ENCODE measurements at regions not wholly inside any gene's neighbourhood (a gene's known extent, or its start where the extent isn't known, plus 50 kb on each side); places are given as distances from the start of the nearest gene placed in this dataset.

DNA sequence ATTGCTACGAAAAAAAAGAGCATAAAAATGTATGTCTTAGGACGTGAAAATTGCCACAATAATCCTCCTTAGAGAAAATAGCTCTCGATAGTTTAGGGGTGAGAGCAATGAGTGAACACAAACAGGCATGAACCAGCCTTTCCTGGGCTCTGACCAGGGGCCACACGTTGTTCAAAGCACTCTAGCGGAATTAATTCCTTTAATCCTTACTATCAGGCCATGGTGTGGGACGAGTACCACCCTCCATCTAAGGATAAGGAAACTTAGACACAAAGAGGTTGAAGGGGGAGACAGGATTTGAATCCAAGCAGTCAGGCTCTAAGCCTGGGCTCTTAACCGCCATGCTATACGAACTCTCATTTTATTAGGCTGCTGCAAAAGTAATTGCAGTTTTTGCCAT, 81.9 kb upstream of the CACNA2D3 start:
- TF ChIP-seq SP2 (IDR thresholded peaks at IDR 0.05; ENCODE audit: low read length), result no peak
- TF ChIP-seq, protein P1, sequence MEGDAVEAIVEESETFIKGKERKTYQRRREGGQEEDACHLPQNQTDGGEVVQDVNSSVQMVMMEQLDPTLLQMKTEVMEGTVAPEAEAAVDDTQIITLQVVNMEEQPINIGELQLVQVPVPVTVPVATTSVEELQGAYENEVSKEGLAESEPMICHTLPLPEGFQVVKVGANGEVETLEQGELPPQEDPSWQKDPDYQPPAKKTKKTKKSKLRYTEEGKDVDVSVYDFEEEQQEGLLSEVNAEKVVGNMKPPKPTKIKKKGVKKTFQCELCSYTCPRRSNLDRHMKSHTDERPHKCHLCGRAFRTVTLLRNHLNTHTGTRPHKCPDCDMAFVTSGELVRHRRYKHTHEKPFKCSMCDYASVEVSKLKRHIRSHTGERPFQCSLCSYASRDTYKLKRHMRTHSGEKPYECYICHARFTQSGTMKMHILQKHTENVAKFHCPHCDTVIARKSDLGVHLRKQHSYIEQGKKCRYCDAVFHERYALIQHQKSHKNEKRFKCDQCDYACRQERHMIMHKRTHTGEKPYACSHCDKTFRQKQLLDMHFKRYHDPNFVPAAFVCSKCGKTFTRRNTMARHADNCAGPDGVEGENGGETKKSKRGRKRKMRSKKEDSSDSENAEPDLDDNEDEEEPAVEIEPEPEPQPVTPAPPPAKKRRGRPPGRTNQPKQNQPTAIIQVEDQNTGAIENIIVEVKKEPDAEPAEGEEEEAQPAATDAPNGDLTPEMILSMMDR (IDR thresholded peaks at IDR 0.05; ENCODE audit: control extremely low read depth in 1 of 3, insufficient read depth in 1 of 3, low read depth in 1 of 3, low read length in 3 of 3), result no peak
- TF ChIP-seq CREB1 (IDR thresholded peaks at IDR 0.05), result no peak
- TF ChIP-seq TAF1 (IDR thresholded peaks at IDR 0.05; ENCODE audit: low read depth, low read length), result no peak
- TF ChIP-seq EZH2 (IDR thresholded peaks at IDR 0.05; ENCODE audit: low read depth, low read length, severe bottlenecking), result no peak
- TF ChIP-seq POLR2AphosphoS5 (IDR thresholded peaks at IDR 0.05; ENCODE audit: low read depth, low read length), result no peak
- no peak for TF ChIP-seq RAD21 (IDR thresholded peaks at IDR 0.05 in 1 of 2, conservative IDR thresholded peaks at IDR 0.05 in 1 of 2; ENCODE audit: low read depth in 2 of 2, low read length in 2 of 2)
- TF ChIP-seq KDM5A (IDR thresholded peaks at IDR 0.05; ENCODE audit: low read length), result no peak
- TF ChIP-seq, protein P2, sequence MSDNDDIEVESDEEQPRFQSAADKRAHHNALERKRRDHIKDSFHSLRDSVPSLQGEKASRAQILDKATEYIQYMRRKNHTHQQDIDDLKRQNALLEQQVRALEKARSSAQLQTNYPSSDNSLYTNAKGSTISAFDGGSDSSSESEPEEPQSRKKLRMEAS (IDR thresholded peaks at IDR 0.05), result no peak
- no peak for TF ChIP-seq SP1 (IDR thresholded peaks at IDR 0.05; ENCODE audit: low read depth, low read length)

Data from H1 (cell line).